ENCODE measurements at regions not wholly inside any gene's neighbourhood (a gene's known extent, or its start where the extent isn't known, plus 50 kb on each side); places are given as distances from the start of the nearest gene placed in this dataset.

DNA sequence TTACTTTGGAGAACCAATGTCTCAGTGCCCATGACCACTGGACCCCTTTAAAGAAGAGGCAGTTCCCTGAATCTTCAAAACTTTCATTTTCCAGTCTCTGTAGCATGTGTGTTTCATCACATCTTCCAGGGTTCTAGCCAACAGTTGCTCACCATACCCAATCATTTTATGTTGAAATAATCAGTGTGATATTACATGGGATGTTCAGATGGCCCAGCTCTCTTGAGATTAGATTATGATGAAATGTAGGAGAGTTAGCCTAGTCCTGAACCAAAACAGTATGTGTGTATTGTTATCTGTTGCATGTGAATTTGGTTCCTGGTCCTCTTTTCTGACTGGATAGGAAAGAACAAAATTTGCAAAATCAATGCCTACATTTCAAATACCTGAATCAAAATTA is 144.5 kb downstream of the ANKRD7 start:
- TF ChIP-seq EZH2 (IDR thresholded peaks at IDR 0.05) = no peak
- no peak for TF ChIP-seq POLR2AphosphoS5 (IDR thresholded peaks at IDR 0.05; ENCODE audit: borderline replicate concordance, low read depth, low read length)
